K562 (cell line): ENCODE measurements at regions not wholly inside any gene's neighbourhood (a gene's known extent, or its start where the extent isn't known, plus 50 kb on each side); places are given as distances from the start of the nearest gene placed in this dataset.

Experiments used
- ATAC-seq: fragments of 200-7000 bp; cut with Tn5 transposase; 3 replicates; pipeline ENCODE4 v1.9.1; 2020; ENCODE audit warnings: moderate library complexity
- BruUV-seq: library from RNA; stranded (reverse); fragments of 400-500 nt; replicated peaks from 2 replicates; lab custom pipeline; 2021; lab: Mats Ljungman, UMichigan
- CTCF ChIA-PET: fragments of 300-600 bp; formaldehyde crosslinking; extraction: SDS; loops from one replicate; lab custom pipeline; 2021; ENCODE audit warnings: low intra/inter-chr PET ratio; lab: Yijun Ruan, JAX
- POLR2A ChIA-PET: fragments of 300-600, 350-650 bp; sonication (Branson Sonifier 250); formaldehyde crosslinking; extraction: SDS; loops from one replicate; lab custom pipeline; 2021; ENCODE audit warnings: antibody characterized with exemption, inconsistent platforms; lab: Yijun Ruan, JAX
- DNase-seq, 4 experiments: peaks; one replicate each; pipeline versions ENCODE4 v3.0.0 to v3.0.0-alpha.2; 2011 to 2018; ENCODE audit warnings: low spot score in 3 of 4, mixed read lengths in 3 of 4; ENCODE audit errors: extremely low read depth in 1 of 4
- FAIRE-seq: peaks from 2 replicates; lab custom pipeline; 2011; peaks lifted over from hg19 to GRCh38; lab: Jason Lieb, UNC
- H2AFZ ChIP-seq: 2 replicates; pipeline ENCODE4 v1.6.0; 2011; ENCODE audit warnings: low read depth, low read length, control low read depth, inconsistent platforms
- H3K27ac ChIP-seq: fragments of 200-600 bp; 3 replicates; pipeline ENCODE4 v1.8.0; 2011; ENCODE audit warnings: low read depth, mild to moderate bottlenecking, control low read depth, inconsistent platforms, low read length, moderate library complexity, mixed read lengths; ENCODE audit errors: extremely low read depth
- H3K27me3 ChIP-seq, 2 experiments: fragments of 300-600 bp in 1 of 2; 2 replicates in 1 of 2; 3 replicates in 1 of 2; pipeline versions ENCODE4 v1.6.0 to v1.8.0; 2011; ENCODE audit warnings: inconsistent platforms in 2 of 2, low read length in 2 of 2, mild to moderate bottlenecking in 1 of 2, mixed read lengths in 1 of 2, moderate library complexity in 1 of 2; ENCODE audit not compliant: control insufficient read depth in 2 of 2, insufficient read depth in 2 of 2
- H3K36me3 ChIP-seq: fragments of 300-600 bp; 3 replicates; pipeline ENCODE4 v1.8.0; 2011; ENCODE audit warnings: mild to moderate bottlenecking, low read length, inconsistent platforms; ENCODE audit not compliant: control insufficient read depth, insufficient read depth
- H3K4me1 ChIP-seq, 2 experiments: fragments of 200-600 bp in 1 of 2; replicated peaks in 1 of 2; 2 replicates in 1 of 2; 3 replicates in 1 of 2; pipeline versions ENCODE4 v1.5.1 to v1.8.0; 2011; ENCODE audit warnings: inconsistent platforms in 2 of 2, low read length in 2 of 2, mild to moderate bottlenecking in 1 of 2, mixed read lengths in 1 of 2, moderate library complexity in 1 of 2; ENCODE audit not compliant: control insufficient read depth in 2 of 2, insufficient read depth in 2 of 2
- H3K4me2 ChIP-seq: 2 replicates; pipeline ENCODE4 v1.6.1; 2011; ENCODE audit warnings: low read length, control low read depth, inconsistent platforms, mixed read lengths; ENCODE audit not compliant: insufficient read depth
- H3K4me3 ChIP-seq: fragments of 200-600 bp; sonication (generic), shearing (Covaris generic); 2 replicates; pipeline ENCODE4 v1.5.1; 2016; ENCODE audit warnings: control low read depth, inconsistent platforms
- H3K79me2 ChIP-seq: fragments of 200-600 bp; 3 replicates; pipeline ENCODE4 v1.8.0; 2011; ENCODE audit warnings: low read length, inconsistent platforms; ENCODE audit not compliant: control insufficient read depth, insufficient read depth
- H3K9ac ChIP-seq, 2 experiments: 2 replicates each; pipeline versions ENCODE4 v1.6.0 to v1.6.1; 2011; ENCODE audit warnings: low read depth in 2 of 2, low read length in 2 of 2, control low read depth in 1 of 2, inconsistent platforms in 1 of 2, mild to moderate bottlenecking in 1 of 2, mixed read lengths in 1 of 2; ENCODE audit not compliant: insufficient read depth in 1 of 2
- H3K9me1 ChIP-seq: one replicate; pipeline ENCODE4 v1.6.0; 2011; ENCODE audit warnings: inconsistent platforms, mild to moderate bottlenecking, low read length, moderate library complexity; ENCODE audit not compliant: control insufficient read depth, insufficient read depth
- H3K9me3 ChIP-seq: replicated peaks from 2 replicates; pipeline ENCODE4 v1.5.1; 2011; ENCODE audit warnings: low read depth, low read length, inconsistent platforms; ENCODE audit not compliant: control insufficient read depth, insufficient read depth
- H4K20me1 ChIP-seq: replicated peaks from 2 replicates; pipeline ENCODE4 v1.6.1; 2011; ENCODE audit warnings: low read length, inconsistent platforms, mixed read lengths; ENCODE audit not compliant: control insufficient read depth, insufficient read depth
- ARNT ChIP-seq, 2 experiments: fragments of 450-650 bp; IDR thresholded peaks; 2 replicates each; pipeline ENCODE4 v1.6.1; 2016; ENCODE audit warnings: mild to moderate bottlenecking in 1 of 2
- CXXC5 ChIP-seq: fragments of 250-450 bp; sonication (Bioruptor Pico); IDR thresholded peaks from 2 replicates; pipeline ENCODE4 v1.8.0; 2022; ENCODE audit warnings: inconsistent platforms, mild to moderate bottlenecking, moderate library complexity
- ETV6 ChIP-seq, 3 experiments: fragments of 150-350 bp in 1 of 3; sonication (generic) in 1 of 3; formaldehyde crosslinking in 1 of 3; IDR thresholded peaks; 2 replicates each; pipeline versions ENCODE4 v1.6.1 to v1.8.0; 2014 to 2022; ENCODE audit warnings: borderline replicate concordance in 2 of 3, low read depth in 2 of 3, antibody characterized with exemption in 1 of 3, low read length in 1 of 3, mild to moderate bottlenecking in 1 of 3, missing genetic modification reagents in 1 of 3
- HDGF ChIP-seq: fragments of 450-650 bp; IDR thresholded peaks from 2 replicates; pipeline ENCODE4 v1.6.1; 2016
- KLF16 ChIP-seq: IDR thresholded peaks from 2 replicates; pipeline ENCODE4 v1.6.1; 2016; ENCODE audit warnings: antibody characterized with exemption
- MECOM ChIP-seq: fragments of 250-450 bp; sonication (Bioruptor Pico); IDR thresholded peaks from 2 replicates; pipeline ENCODE4 v1.8.0; 2022; ENCODE audit warnings: inconsistent platforms
- PML ChIP-seq: IDR thresholded peaks from 2 replicates; pipeline ENCODE4 v1.6.1; 2012; ENCODE audit warnings: low read length, inconsistent platforms
- TEAD1 ChIP-seq, 2 experiments: fragments of 450-650 bp in 1 of 2; sonication (generic) in 1 of 2; formaldehyde crosslinking; IDR thresholded peaks; 2 replicates each; pipeline versions ENCODE4 v1.4.0 to v1.8.0; 2020 to 2022; ENCODE audit warnings: mild to moderate bottlenecking in 2 of 2, missing genetic modification reagents in 1 of 2
- USF1 ChIP-seq: sonication (generic); formaldehyde crosslinking; IDR thresholded peaks from 2 replicates; pipeline ENCODE4 v1.9.0; 2022; ENCODE audit warnings: mild to moderate bottlenecking, missing genetic modification reagents
- XRCC5 ChIP-seq: fragments of 200-400 bp; formaldehyde crosslinking; IDR thresholded peaks from 2 replicates; pipeline ENCODE4 v1.6.1; 2017; ENCODE audit warnings: low read depth, mild to moderate bottlenecking, low read length
- ZBTB5 ChIP-seq: fragments of 450-650 bp; IDR thresholded peaks from 2 replicates; pipeline ENCODE4 v1.6.1; 2017; ENCODE audit warnings: antibody characterized with exemption
- ZNF274 ChIP-seq: IDR thresholded peaks from 2 replicates; pipeline ENCODE4 v1.6.1; 2011; ENCODE audit warnings: low read depth, mild to moderate bottlenecking, low read length, moderate library complexity, borderline replicate concordance
- ZNF444 ChIP-seq: fragments of 250-450 bp; sonication (Bioruptor Pico); IDR thresholded peaks from 2 replicates; pipeline ENCODE4 v1.4.0; 2020; ENCODE audit warnings: mild to moderate bottlenecking, moderate library complexity
- ZNF780A ChIP-seq: fragments of 250-450 bp; sonication (Bioruptor Pico); IDR thresholded peaks from 2 replicates; pipeline ENCODE4 v1.5.0; 2021; ENCODE audit warnings: mild to moderate bottlenecking
- WGBS: fragments of 100-300 bp; shearing (Covaris generic); methylation state at CpG from one replicate; pipeline ENCODE4 v1.1.6; 2016; ENCODE audit warnings: low coverage, mixed read lengths; ENCODE audit not compliant: insufficient coverage; ENCODE audit errors: missing lambda C conversion rate; 5-methylcytosine and 5-hydroxymethylcytosine counted together
- in situ Hi-C: fragments of 300-500 bp; cut with MboI; formaldehyde crosslinking; loops from 4 replicates; pipeline ENCODE4 v1.15.0; 2018; ENCODE audit warnings: inconsistent platforms, mixed read lengths
- intact Hi-C: fragments of 100-400 bp; cut with micrococcal nuclease; formaldehyde crosslinking; loops from 2 replicates; pipeline ENCODE4 v1.14.2; 2022

DNA sequence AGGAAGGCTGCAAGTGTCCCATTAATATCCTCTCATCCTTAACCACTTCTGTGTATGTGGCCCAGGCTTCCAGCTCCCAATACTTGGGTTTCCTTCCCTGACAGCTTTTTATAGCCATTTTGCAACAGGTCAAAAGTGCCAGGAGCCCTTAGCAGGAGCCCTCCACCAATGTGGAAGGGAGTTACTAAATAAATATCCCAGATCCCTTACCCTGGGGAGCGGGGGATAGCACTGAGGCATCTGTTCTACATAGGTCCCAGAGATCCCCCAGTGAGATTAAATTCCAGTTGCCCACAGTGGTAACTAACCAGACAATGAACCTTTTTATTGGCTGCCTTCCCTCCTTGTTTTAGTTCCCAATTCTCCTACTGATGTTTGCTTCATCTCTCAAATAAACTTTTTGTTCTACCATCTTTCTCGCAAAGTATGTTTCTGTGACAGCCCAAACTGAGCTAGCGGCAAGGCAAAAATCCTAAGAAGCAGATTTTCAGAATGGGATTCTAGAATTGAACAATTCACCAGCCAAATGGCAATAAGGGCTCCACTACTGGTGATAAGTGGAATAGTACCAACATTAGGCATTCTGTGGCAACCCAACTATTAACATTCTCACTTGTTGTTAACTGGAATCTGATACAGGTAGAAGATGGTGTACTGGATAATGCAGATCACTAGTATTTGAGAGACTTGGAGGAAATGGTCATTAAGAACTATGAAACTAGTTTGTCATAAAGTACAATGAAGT lies 83.9 kb upstream of the MAPRE2 start:
- in situ Hi-C loops (no loop called here), intact Hi-C loops (no loop called here)
- Histone ChIP-seq H4K20me1 (no peaks in the 10 kb centered on the region), H3K27me3 (no peaks in the 10 kb centered on the region), H3K4me2 (no peak overlapping the region), H3K36me3 (no peaks in the 10 kb centered on the region), H3K4me3 (no peak overlapping the region), H3K27ac (no peak overlapping the region), H3K4me1 (no peaks in the 10 kb centered on the region), H3K9me3 (no peaks in the 10 kb centered on the region), H2AFZ (no peak overlapping the region), H3K9ac (no peak overlapping the region), H3K9me1 (no peaks in the 10 kb centered on the region), H3K79me2 (no peaks in the 10 kb centered on the region)
- no TSS peak for BruUV-seq
- ATAC-seq (no peak), FAIRE-seq (no peak), DNase-seq (no peak)
- ChIA-PET CTCF (no interaction called here), POLR2A (interaction anchor here (0.9 to 1.3 kb wide), 2 partner anchors 17 to 36 kb away, joined by 3 read pairs; no protein-coding TSS in a partner anchor)
- TF ChIP-seq KLF16: no peak
- TF ChIP-seq ZNF274: no peak
- peak in 1 of 2 experiments; percentile 47; a peak in 1 of 4 replicates for TF ChIP-seq TEAD1 (CRISPR knock-in tag; IDR thresholded peaks at IDR 0.05)
- WGBS: 2% methylated on average over 3 of the region's 3 CpGs

GRCh38 chr18:34957864-34958259 lies 83.4 kb upstream of the MAPRE2 start:
- DNase-seq: no peak
- Histone ChIP-seq H3K27me3 (no peaks in the 10 kb centered on the region), H3K9me3 (no peaks in the 10 kb centered on the region), H3K79me2 (no peaks in the 10 kb centered on the region), H4K20me1 (no peaks in the 10 kb centered on the region), H3K4me1 (no peaks in the 10 kb centered on the region), H3K4me2 (no peak overlapping the region), H3K4me3 (no peak overlapping the region), H3K9ac (no peak overlapping the region), H3K36me3 (no peaks in the 10 kb centered on the region), H3K9me1 (no peaks in the 10 kb centered on the region), H2AFZ (no peak overlapping the region), H3K27ac (no peak overlapping the region)
- ChIA-PET POLR2A (interaction anchor here (0.9 to 1.3 kb wide), 2 partner anchors 17 to 35 kb away, joined by 3 read pairs; no protein-coding TSS in a partner anchor), CTCF (no interaction called here)
- ATAC-seq: no peak
- no TSS peak for BruUV-seq
- intact Hi-C loops (no loop called here), in situ Hi-C loops (no loop called here)
- no peak for FAIRE-seq
- 0% methylated on average over 2 of the region's 2 CpGs for WGBS
- TF ChIP-seq ETV6 (IDR thresholded peaks at IDR 0.05; ENCODE audit: borderline replicate concordance in 1 of 2, low read depth in 2 of 2, low read length in 1 of 2) (no peak), ETV6 (CRISPR knock-in tag; IDR thresholded peaks at IDR 0.05; ENCODE audit: borderline replicate concordance) (no peak), PML (no peak), CXXC5 (no peak), ARNT (IDR thresholded peaks at IDR 0.05) (no peak), USF1 (CRISPR knock-in tag) (no peak), HDGF (no peak), MECOM (CRISPR knock-in tag) (no peak), XRCC5 (no peak), ZBTB5 (no peak), ZNF444 (CRISPR knock-in tag) (no peak), ZNF780A (no peak)
